ENCODE measurements at regions not wholly inside any gene's neighbourhood (a gene's known extent, or its start where the extent isn't known, plus 50 kb on each side); places are given as distances from the start of the nearest gene placed in this dataset.

- no peak overlapping the region for H3K4me3 ChIP-seq
- no peaks in the 10 kb centered on the region for H3K36me3 ChIP-seq
- no peak for DNase-seq
- peaks cover 2% of the 10 kb centered on the region; the same call in 1 of the 2 replicates for H3K9me3 ChIP-seq
- H3K27me3 ChIP-seq = no peaks in the 10 kb centered on the region
Measured at GRCh38 chr4:13928214-13928613, 300.7 kb upstream of the BOD1L1 start.

GRCh38 chr4:13930155-13930554 is 302.6 kb upstream of the BOD1L1 start:
- no peak for DNase-seq
- Histone ChIP-seq H3K9me3 (peaks cover 2% of the 10 kb centered on the region; the same call in 1 of the 2 replicates), H3K4me3 (no peak overlapping the region), H3K27me3 (no peaks in the 10 kb centered on the region), H3K36me3 (no peaks in the 10 kb centered on the region)

GRCh38 chr4:13933191-13933590 is 305.7 kb upstream of the BOD1L1 start:
- Histone ChIP-seq H3K36me3 (no peaks in the 10 kb centered on the region), H3K9me3 (no peaks in the 10 kb centered on the region), H3K27me3 (no peaks in the 10 kb centered on the region), H3K4me3 (no peak overlapping the region)
- DNase-seq = no peak

- no peak for DNase-seq
- Histone ChIP-seq H3K9me3 (no peaks in the 10 kb centered on the region), H3K36me3 (no peaks in the 10 kb centered on the region), H3K27me3 (no peaks in the 10 kb centered on the region), H3K4me3 (no peak overlapping the region)
Measured at GRCh38 chr4:13938299-13938698, 310.8 kb upstream of the BOD1L1 start.

GRCh38 chr4:13940921-13941320 is 313.4 kb upstream of the BOD1L1 start:
- no peaks in the 10 kb centered on the region for H3K36me3 ChIP-seq
- no peak overlapping the region for H3K4me3 ChIP-seq
- no peaks in the 10 kb centered on the region for H3K27me3 ChIP-seq
- H3K9me3 ChIP-seq = no peaks in the 10 kb centered on the region
- no peak for DNase-seq

GRCh38 chr4:13942977-13943376 is 315.5 kb upstream of the BOD1L1 start:
- H3K4me3 ChIP-seq = no peak overlapping the region
- H3K36me3 ChIP-seq = no peaks in the 10 kb centered on the region
- no peak for DNase-seq
- no peaks in the 10 kb centered on the region for H3K27me3 ChIP-seq
- H3K9me3 ChIP-seq = no peaks in the 10 kb centered on the region

GRCh38 chr4:13944095-13944511 is 316.6 kb upstream of the BOD1L1 start:
- DNase-seq = peak; percentile 61
- no peak overlapping the region for H3K4me3 ChIP-seq
- H3K9me3 ChIP-seq = no peaks in the 10 kb centered on the region
- no peaks in the 10 kb centered on the region for H3K36me3 ChIP-seq
- no peaks in the 10 kb centered on the region for H3K27me3 ChIP-seq

- Histone ChIP-seq H3K27me3 (no peaks in the 10 kb centered on the region), H3K4me3 (no peak overlapping the region), H3K9me3 (no peaks in the 10 kb centered on the region), H3K36me3 (no peaks in the 10 kb centered on the region)
- no peak for DNase-seq
Measured at GRCh38 chr4:13947921-13948320, 320.4 kb upstream of the BOD1L1 start.

- Histone ChIP-seq H3K27me3 (no peaks in the 10 kb centered on the region), H3K4me3 (no peak overlapping the region), H3K36me3 (no peaks in the 10 kb centered on the region), H3K9me3 (no peaks in the 10 kb centered on the region)
- DNase-seq = no peak
Measured at GRCh38 chr4:13950491-13950890, 323.0 kb upstream of the BOD1L1 start.

GRCh38 chr4:13953083-13953482 is 325.6 kb upstream of the BOD1L1 start:
- no peak overlapping the region for H3K4me3 ChIP-seq
- no peaks in the 10 kb centered on the region for H3K36me3 ChIP-seq
- no peak for DNase-seq
- H3K9me3 ChIP-seq = no peaks in the 10 kb centered on the region
- H3K27me3 ChIP-seq = no peaks in the 10 kb centered on the region

GRCh38 chr4:13955551-13955950 is 328.0 kb upstream of the BOD1L1 start:
- no peaks in the 10 kb centered on the region for H3K36me3 ChIP-seq
- DNase-seq = no peak

GRCh38 chr4:13956947-13957346 is 329.4 kb upstream of the BOD1L1 start:
- no peak overlapping the region for H3K4me3 ChIP-seq
- no peaks in the 10 kb centered on the region for H3K9me3 ChIP-seq
- no peak for DNase-seq
- H3K36me3 ChIP-seq = no peaks in the 10 kb centered on the region
- no peaks in the 10 kb centered on the region for H3K27me3 ChIP-seq

More at GRCh38 chr4:13955551-13955950, 328.0 kb upstream of the BOD1L1 start:
- Histone ChIP-seq H3K9me3 (no peaks in the 10 kb centered on the region), H3K4me3 (no peak overlapping the region), H3K27me3 (no peaks in the 10 kb centered on the region)

- Histone ChIP-seq H3K4me3 (no peak overlapping the region), H3K9me3 (no peaks in the 10 kb centered on the region), H3K27me3 (no peaks in the 10 kb centered on the region), H3K36me3 (no peaks in the 10 kb centered on the region)
- no peak for DNase-seq
Measured at GRCh38 chr4:13957871-13958270, 330.3 kb upstream of the BOD1L1 start.

GRCh38 chr4:13963601-13964000 is 336.1 kb upstream of the BOD1L1 start:
- Histone ChIP-seq H3K27me3 (no peaks in the 10 kb centered on the region), H3K9me3 (no peaks in the 10 kb centered on the region), H3K4me3 (no peak overlapping the region), H3K36me3 (no peaks in the 10 kb centered on the region)
- DNase-seq = no peak

- Histone ChIP-seq H3K27me3 (no peaks in the 10 kb centered on the region), H3K36me3 (no peaks in the 10 kb centered on the region), H3K4me3 (no peak overlapping the region), H3K9me3 (no peaks in the 10 kb centered on the region)
- DNase-seq = peak; percentile 71
Measured at GRCh38 chr4:13966231-13967195, 339.0 kb upstream of the BOD1L1 start.

GRCh38 chr4:13968723-13969122 is 341.2 kb upstream of the BOD1L1 start:
- Histone ChIP-seq H3K9me3 (no peaks in the 10 kb centered on the region), H3K36me3 (no peaks in the 10 kb centered on the region), H3K27me3 (no peaks in the 10 kb centered on the region), H3K4me3 (no peak overlapping the region)
- DNase-seq = no peak

- DNase-seq = no peak
- Histone ChIP-seq H3K4me3 (no peak overlapping the region), H3K27me3 (no peaks in the 10 kb centered on the region), H3K36me3 (no peaks in the 10 kb centered on the region), H3K9me3 (no peaks in the 10 kb centered on the region)
Measured at GRCh38 chr4:13970349-13970748, 342.8 kb upstream of the BOD1L1 start.

GRCh38 chr4:13977746-13978145 is 350.2 kb upstream of the BOD1L1 start:
- Histone ChIP-seq H3K9me3 (no peaks in the 10 kb centered on the region), H3K36me3 (no peaks in the 10 kb centered on the region), H3K27me3 (no peaks in the 10 kb centered on the region), H3K4me3 (no peak overlapping the region)
- DNase-seq = no peak
